WTC11 (cell line): ENCODE measurements at regions not wholly inside any gene's neighbourhood (a gene's known extent, or its start where the extent isn't known, plus 50 kb on each side); places are given as distances from the start of the nearest gene placed in this dataset.

ENCODE experiments used
- ATAC-seq: fragments of 200-7000 bp; cut with Tn5 transposase; 2 replicates; pipeline ENCODE4 v1.10.0; 2021; ENCODE audit warnings: mild to moderate bottlenecking, moderate library complexity
- CTCF ChIA-PET: fragments of 300-600 bp; sonication (Branson Sonifier 250); formaldehyde crosslinking; loops from one replicate; lab custom pipeline; 2021; ENCODE audit warnings: antibody characterized with exemption; lab: Charles Lee
- POLR2A ChIA-PET: fragments of 350-600 bp; sonication (Branson Sonifier 250); formaldehyde crosslinking; loops from one replicate; lab custom pipeline; 2021; ENCODE audit warnings: antibody characterized with exemption; lab: Charles Lee
- DNase-seq: peaks from one replicate; pipeline ENCODE4 v3.0.0; 2021; ENCODE audit warnings: low spot score
- H3K27ac Mint-ChIP-seq: 2 replicates; pipeline ENCODE4 v1.8.0; 2021; ENCODE audit warnings: mixed read lengths
- H3K27me3 Mint-ChIP-seq: 2 replicates; pipeline ENCODE4 v1.8.0; 2021; ENCODE audit warnings: low read depth, mild to moderate bottlenecking, moderate library complexity, mixed read lengths
- H3K36me3 Mint-ChIP-seq: 2 replicates; pipeline ENCODE4 v1.8.0; 2021; ENCODE audit warnings: mixed read lengths
- H3K4me1 Mint-ChIP-seq: 2 replicates; pipeline ENCODE4 v1.8.0; 2022; ENCODE audit warnings: mixed read lengths
- H3K4me3 Mint-ChIP-seq: 2 replicates; pipeline ENCODE4 v1.8.0; 2021; ENCODE audit warnings: mild to moderate bottlenecking, moderate library complexity, mixed read lengths
- H3K9me3 Mint-ChIP-seq: 2 replicates; pipeline ENCODE4 v1.8.0; 2021; ENCODE audit warnings: mixed read lengths
- ATF2 ChIP-seq: sonication (generic); formaldehyde crosslinking; IDR thresholded peaks from 2 replicates; pipeline ENCODE4 v1.8.1; 2022; ENCODE audit warnings: low read depth, missing genetic modification reagents, borderline replicate concordance
- E2F1 ChIP-seq: sonication (generic); formaldehyde crosslinking; IDR thresholded peaks from 2 replicates; pipeline ENCODE4 v1.8.0; 2022; ENCODE audit warnings: mild to moderate bottlenecking, missing genetic modification reagents
- ESRRA ChIP-seq: sonication (generic); formaldehyde crosslinking; IDR thresholded peaks from 2 replicates; pipeline ENCODE4 v1.8.1; 2022; ENCODE audit warnings: mild to moderate bottlenecking, missing genetic modification reagents, borderline replicate concordance
- ETV6 ChIP-seq: sonication (generic); formaldehyde crosslinking; IDR thresholded peaks from 2 replicates; pipeline ENCODE4 v1.8.1; 2022; ENCODE audit warnings: mild to moderate bottlenecking, missing genetic modification reagents
- GTF2I ChIP-seq: fragments of 250-450 bp; sonication (Bioruptor Pico); conservative IDR thresholded peaks from 2 replicates; pipeline ENCODE4 v1.4.0; 2021; ENCODE audit warnings: mild to moderate bottlenecking
- HMGXB4 ChIP-seq: sonication (generic); formaldehyde crosslinking; IDR thresholded peaks from 2 replicates; pipeline ENCODE4 v1.8.1; 2023; ENCODE audit warnings: mild to moderate bottlenecking, moderate library complexity, missing genetic modification reagents
- KAT7 ChIP-seq: sonication (generic); formaldehyde crosslinking; IDR thresholded peaks from 2 replicates; pipeline ENCODE4 v1.8.1; 2023; ENCODE audit warnings: missing genetic modification reagents, mild to moderate bottlenecking, borderline replicate concordance
- NFATC4 ChIP-seq: fragments of 250-450 bp; sonication (Bioruptor Pico); IDR thresholded peaks from 2 replicates; pipeline ENCODE4 v1.9.0; 2021; ENCODE audit warnings: mild to moderate bottlenecking
- NR3C1 ChIP-seq: sonication (generic); formaldehyde crosslinking; conservative IDR thresholded peaks from 2 replicates; pipeline ENCODE4 v1.8.1; 2023; ENCODE audit warnings: low read depth, mild to moderate bottlenecking, missing genetic modification reagents
- PRRX2 ChIP-seq: fragments of 250-450 bp; sonication (Bioruptor Pico); IDR thresholded peaks from 2 replicates; pipeline ENCODE4 v1.8.0; 2021; ENCODE audit warnings: mild to moderate bottlenecking
- SMAD3 ChIP-seq: sonication (generic); formaldehyde crosslinking; IDR thresholded peaks from 2 replicates; pipeline ENCODE4 v1.8.0; 2022; ENCODE audit warnings: missing genetic modification reagents, mild to moderate bottlenecking, borderline replicate concordance
- SMAD4 ChIP-seq: sonication (generic); formaldehyde crosslinking; IDR thresholded peaks from 2 replicates; pipeline ENCODE4 v1.8.0; 2022; ENCODE audit warnings: mild to moderate bottlenecking, missing genetic modification reagents
- SP1 ChIP-seq: sonication (generic); formaldehyde crosslinking; conservative IDR thresholded peaks from 2 replicates; pipeline ENCODE4 v1.8.1; 2022; ENCODE audit warnings: missing genetic modification reagents
- STAT6 ChIP-seq: sonication (generic); formaldehyde crosslinking; conservative IDR thresholded peaks from 2 replicates; pipeline ENCODE4 v1.8.1; 2023; ENCODE audit warnings: mild to moderate bottlenecking, low read depth, missing genetic modification reagents, moderate library complexity
- ZBTB21 ChIP-seq: sonication (generic); formaldehyde crosslinking; IDR thresholded peaks from 2 replicates; pipeline ENCODE4 v1.8.1; 2023; ENCODE audit warnings: mild to moderate bottlenecking, missing genetic modification reagents, borderline replicate concordance
- ZNF232 ChIP-seq: sonication (generic); formaldehyde crosslinking; IDR thresholded peaks from 2 replicates; pipeline ENCODE4 v1.8.0; 2022; ENCODE audit warnings: mild to moderate bottlenecking, missing genetic modification reagents
- ZNF263 ChIP-seq: sonication (generic); formaldehyde crosslinking; IDR thresholded peaks from 2 replicates; pipeline ENCODE4 v1.8.1; 2022; ENCODE audit warnings: low read depth, mild to moderate bottlenecking, moderate library complexity, missing genetic modification reagents
- TF ChIP-seq, protein P1 (sequence below): sonication (generic); formaldehyde crosslinking; IDR thresholded peaks from 2 replicates; pipeline ENCODE4 v1.8.0; 2023; ENCODE audit warnings: mild to moderate bottlenecking, missing genetic modification reagents
- TF ChIP-seq, protein P2 (sequence below): sonication (generic); formaldehyde crosslinking; IDR thresholded peaks from 2 replicates; pipeline ENCODE4 v1.8.1; 2022; ENCODE audit warnings: mild to moderate bottlenecking, moderate library complexity, missing genetic modification reagents
- TF ChIP-seq, protein P3 (sequence below): fragments of 250-450 bp; sonication (Bioruptor Pico); IDR thresholded peaks from 2 replicates; pipeline ENCODE4 v1.9.0; 2021; ENCODE audit warnings: moderate library complexity, mild to moderate bottlenecking, inconsistent platforms, borderline replicate concordance

DNA sequence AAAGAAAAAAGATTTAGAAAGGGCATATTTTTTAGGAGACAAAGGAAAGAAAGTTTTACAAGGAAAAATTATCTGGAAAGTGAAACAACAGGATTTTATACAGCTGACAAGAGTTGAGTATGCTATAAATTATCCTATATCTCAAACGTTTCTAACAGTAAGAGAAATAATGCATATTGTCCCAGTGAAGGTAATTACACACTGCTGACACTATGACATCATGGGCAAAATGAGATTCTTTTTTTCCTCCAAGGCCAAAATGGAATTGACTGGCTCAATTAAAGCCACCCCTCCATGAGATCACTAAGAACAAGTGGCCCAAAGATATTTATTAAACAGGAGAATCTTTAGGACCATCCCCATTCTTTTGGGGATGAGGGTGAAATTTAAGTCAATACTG, 72.0 kb upstream of the CDIN1 start:
- DNase-seq (no peak), ATAC-seq (no peak)
- no peak for TF ChIP-seq NR3C1 (CRISPR knock-in tag)
- no peak for TF ChIP-seq ZBTB21 (CRISPR knock-in tag)
- no peak for TF ChIP-seq SMAD4 (CRISPR knock-in tag)
- no peak for TF ChIP-seq ETV6 (CRISPR knock-in tag)
- TF ChIP-seq, protein P1, sequence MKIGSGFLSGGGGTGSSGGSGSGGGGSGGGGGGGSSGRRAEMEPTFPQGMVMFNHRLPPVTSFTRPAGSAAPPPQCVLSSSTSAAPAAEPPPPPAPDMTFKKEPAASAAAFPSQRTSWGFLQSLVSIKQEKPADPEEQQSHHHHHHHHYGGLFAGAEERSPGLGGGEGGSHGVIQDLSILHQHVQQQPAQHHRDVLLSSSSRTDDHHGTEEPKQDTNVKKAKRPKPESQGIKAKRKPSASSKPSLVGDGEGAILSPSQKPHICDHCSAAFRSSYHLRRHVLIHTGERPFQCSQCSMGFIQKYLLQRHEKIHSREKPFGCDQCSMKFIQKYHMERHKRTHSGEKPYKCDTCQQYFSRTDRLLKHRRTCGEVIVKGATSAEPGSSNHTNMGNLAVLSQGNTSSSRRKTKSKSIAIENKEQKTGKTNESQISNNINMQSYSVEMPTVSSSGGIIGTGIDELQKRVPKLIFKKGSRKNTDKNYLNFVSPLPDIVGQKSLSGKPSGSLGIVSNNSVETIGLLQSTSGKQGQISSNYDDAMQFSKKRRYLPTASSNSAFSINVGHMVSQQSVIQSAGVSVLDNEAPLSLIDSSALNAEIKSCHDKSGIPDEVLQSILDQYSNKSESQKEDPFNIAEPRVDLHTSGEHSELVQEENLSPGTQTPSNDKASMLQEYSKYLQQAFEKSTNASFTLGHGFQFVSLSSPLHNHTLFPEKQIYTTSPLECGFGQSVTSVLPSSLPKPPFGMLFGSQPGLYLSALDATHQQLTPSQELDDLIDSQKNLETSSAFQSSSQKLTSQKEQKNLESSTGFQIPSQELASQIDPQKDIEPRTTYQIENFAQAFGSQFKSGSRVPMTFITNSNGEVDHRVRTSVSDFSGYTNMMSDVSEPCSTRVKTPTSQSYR (CRISPR knock-in tag): no peak
- TF ChIP-seq SP1: no peak
- Mint-ChIP-seq H3K27me3 (no peaks in the 10 kb centered on the region), H3K4me1 (peaks cover 12% of the 10 kb centered on the region), H3K9me3 (no peaks in the 10 kb centered on the region), H3K27ac (no peak overlapping the region), H3K4me3 (no peak overlapping the region), H3K36me3 (no peaks in the 10 kb centered on the region)
- ChIA-PET CTCF (no interaction called here), POLR2A (no interaction called here)

- DNase-seq (no peak), ATAC-seq (no peak)
- TF ChIP-seq, protein P2, sequence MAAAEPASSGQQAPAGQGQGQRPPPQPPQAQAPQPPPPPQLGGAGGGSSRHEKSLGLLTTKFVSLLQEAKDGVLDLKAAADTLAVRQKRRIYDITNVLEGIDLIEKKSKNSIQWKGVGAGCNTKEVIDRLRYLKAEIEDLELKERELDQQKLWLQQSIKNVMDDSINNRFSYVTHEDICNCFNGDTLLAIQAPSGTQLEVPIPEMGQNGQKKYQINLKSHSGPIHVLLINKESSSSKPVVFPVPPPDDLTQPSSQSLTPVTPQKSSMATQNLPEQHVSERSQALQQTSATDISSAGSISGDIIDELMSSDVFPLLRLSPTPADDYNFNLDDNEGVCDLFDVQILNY (CRISPR knock-in tag): no peak
- TF ChIP-seq E2F1 (CRISPR knock-in tag) (no peak), ZBTB21 (CRISPR knock-in tag) (no peak), PRRX2 (CRISPR knock-in tag) (no peak), GTF2I (no peak), ESRRA (CRISPR knock-in tag) (no peak), ZNF232 (no peak), HMGXB4 (no peak), ZNF263 (no peak), STAT6 (CRISPR knock-in tag) (no peak), NFATC4 (no peak), SMAD3 (CRISPR knock-in tag) (no peak), ATF2 (CRISPR knock-in tag) (no peak), KAT7 (CRISPR knock-in tag) (no peak), NR3C1 (CRISPR knock-in tag) (no peak)
- TF ChIP-seq, protein P1 (CRISPR knock-in tag): no peak
- TF ChIP-seq, protein P3, sequence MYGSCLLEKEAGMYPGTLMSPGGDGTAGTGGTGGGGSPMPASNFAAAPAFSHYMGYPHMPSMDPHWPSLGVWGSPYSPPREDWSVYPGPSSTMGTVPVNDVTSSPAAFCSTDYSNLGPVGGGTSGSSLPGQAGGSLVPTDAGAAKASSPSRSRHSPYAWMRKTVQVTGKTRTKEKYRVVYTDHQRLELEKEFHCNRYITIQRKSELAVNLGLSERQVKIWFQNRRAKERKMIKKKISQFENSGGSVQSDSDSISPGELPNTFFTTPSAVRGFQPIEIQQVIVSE (CRISPR knock-in tag): no peak
- Mint-ChIP-seq H3K9me3 (no peaks in the 10 kb centered on the region), H3K36me3 (no peaks in the 10 kb centered on the region), H3K4me1 (peaks cover 9% of the 10 kb centered on the region), H3K27ac (no peak overlapping the region), H3K27me3 (no peaks in the 10 kb centered on the region), H3K4me3 (no peak overlapping the region)
- ChIA-PET CTCF (interaction anchor here (0.6 kb wide), 2 partner anchors 11 to 367 kb away, joined by 3 read pairs; no protein-coding TSS in a partner anchor), POLR2A (no interaction called here)
Measured at GRCh38 chr15:36511594-36511993, 67.8 kb upstream of the CDIN1 start.
